Progenitor cell of endocrine pancreas (in vitro differentiated cells): ENCODE measurements at regions not wholly inside any gene's neighbourhood (a gene's known extent, or its start where the extent isn't known, plus 50 kb on each side); places are given as distances from the start of the nearest gene placed in this dataset.
"Not testable (repeated sequence)": the region's sequence is repeated elsewhere in the genome, so short reads cannot be mapped to it uniquely, and the experiment has no call there.

Experiments used
- DNase-seq: peaks from one replicate; pipeline ENCODE4 v3.0.0; 2021; ENCODE audit warnings: low spot score; ENCODE audit not compliant: unreplicated experiment
- H3K27ac Mint-ChIP-seq: 2 replicates; pipeline ENCODE4 v1.8.0; 2021; ENCODE audit warnings: mild to moderate bottlenecking, moderate library complexity, mixed read lengths
- H3K27me3 Mint-ChIP-seq: 2 replicates; pipeline ENCODE4 v1.8.0; 2021; ENCODE audit warnings: mixed read lengths
- H3K36me3 Mint-ChIP-seq: 2 replicates; pipeline ENCODE4 v1.8.0; 2022; ENCODE audit warnings: mixed read lengths; ENCODE audit not compliant: insufficient read depth
- H3K4me1 Mint-ChIP-seq: 2 replicates; pipeline ENCODE4 v1.8.0; 2021; ENCODE audit warnings: low read depth, mixed read lengths
- H3K4me3 Mint-ChIP-seq: 2 replicates; pipeline ENCODE4 v1.8.0; 2021; ENCODE audit warnings: low read depth, mild to moderate bottlenecking, moderate library complexity, mixed read lengths
- H3K9me3 Mint-ChIP-seq: 2 replicates; pipeline ENCODE4 v1.8.0; 2021; ENCODE audit warnings: low read depth, mixed read lengths
- CTCF ChIP-seq: fragments of 200-600 bp; sonication (generic); IDR thresholded peaks from one replicate; pipeline ENCODE4 v1.5.0; 2021; ENCODE audit warnings: antibody characterized with exemption, mild to moderate bottlenecking; ENCODE audit not compliant: unreplicated experiment

- TF ChIP-seq CTCF = no peak
- Mint-ChIP-seq H3K4me3 (no peak overlapping the region), H3K36me3 (no peaks in the 10 kb centered on the region), H3K9me3 (no peaks in the 10 kb centered on the region), H3K27ac (no peak overlapping the region), H3K4me1 (no peaks in the 10 kb centered on the region), H3K27me3 (no peaks in the 10 kb centered on the region)
- no peak for DNase-seq
Observed at GRCh38 chr10:108336836-108337235, 1172.3 kb upstream of the SORCS1 start.

DNA sequence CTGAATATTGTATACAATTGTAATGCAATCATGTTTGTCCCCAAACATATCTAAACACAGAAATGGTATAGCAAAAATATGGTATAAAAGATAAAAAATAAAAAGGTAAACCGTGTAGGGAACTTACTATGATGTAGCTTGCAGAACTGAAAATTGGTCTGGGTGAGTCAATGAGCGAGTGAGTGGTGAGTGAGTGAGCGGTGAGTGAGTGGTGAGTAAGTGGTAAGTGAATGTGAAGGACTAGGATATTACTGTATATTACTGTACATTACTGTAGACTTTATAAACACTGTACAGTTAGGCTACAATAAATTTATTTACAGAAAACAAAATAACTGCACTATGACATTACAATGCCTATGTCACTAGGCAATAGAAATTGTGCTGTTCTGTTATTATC lies 1163.2 kb upstream of the SORCS1 start:
- H3K27ac Mint-ChIP-seq = no peak overlapping the region
- no peak overlapping the region for H3K4me3 Mint-ChIP-seq
- no peaks in the 10 kb centered on the region for H3K4me1 Mint-ChIP-seq
- peaks cover 12% of the 10 kb centered on the region for H3K27me3 Mint-ChIP-seq
- no peaks in the 10 kb centered on the region for H3K36me3 Mint-ChIP-seq
- DNase-seq = no peak
- H3K9me3 Mint-ChIP-seq = no peaks in the 10 kb centered on the region
- TF ChIP-seq CTCF = no peak

DNA sequence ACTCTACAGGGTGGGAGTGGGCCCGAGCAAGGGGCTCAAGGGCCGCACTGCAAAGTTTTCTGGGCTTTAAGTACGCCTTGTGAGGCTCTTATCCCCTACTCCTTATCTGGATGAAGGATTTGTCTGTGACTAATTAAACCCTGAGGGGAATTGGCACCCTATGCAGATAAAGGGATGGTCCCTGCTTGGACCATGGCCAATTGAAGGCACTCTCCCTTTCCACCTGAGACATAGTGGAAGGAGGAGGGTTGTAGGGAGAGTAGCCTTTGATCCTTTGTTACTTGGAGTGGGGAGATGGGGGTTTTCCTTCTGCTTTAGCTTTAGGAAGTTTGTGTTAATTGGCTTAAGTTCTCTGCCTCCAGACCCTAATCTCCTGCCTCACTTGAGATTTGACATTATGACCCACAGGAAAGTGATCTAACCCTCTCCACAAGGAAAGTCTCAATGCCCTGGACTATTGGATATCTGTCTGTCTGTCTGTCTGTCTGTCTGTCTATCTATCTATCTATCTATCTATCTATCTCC lies 1158.8 kb upstream of the SORCS1 start:
- peaks cover 15% of the 10 kb centered on the region for H3K27me3 Mint-ChIP-seq
- no peak overlapping the region for H3K27ac Mint-ChIP-seq
- DNase-seq = no peak
- no peaks in the 10 kb centered on the region for H3K9me3 Mint-ChIP-seq
- H3K36me3 Mint-ChIP-seq = no peaks in the 10 kb centered on the region
- TF ChIP-seq CTCF = no peak
- no peaks in the 10 kb centered on the region for H3K4me1 Mint-ChIP-seq
- H3K4me3 Mint-ChIP-seq = no peak overlapping the region

- TF ChIP-seq CTCF = no peak
- Mint-ChIP-seq H3K36me3 (no peaks in the 10 kb centered on the region), H3K27ac (no peak overlapping the region), H3K27me3 (peaks cover 3% of the 10 kb centered on the region), H3K4me3 (no peak overlapping the region), H3K4me1 (no peaks in the 10 kb centered on the region), H3K9me3 (no peaks in the 10 kb centered on the region)
- no peak for DNase-seq
Observed at GRCh38 chr10:108319434-108320222, 1155.1 kb upstream of the SORCS1 start.

DNA sequence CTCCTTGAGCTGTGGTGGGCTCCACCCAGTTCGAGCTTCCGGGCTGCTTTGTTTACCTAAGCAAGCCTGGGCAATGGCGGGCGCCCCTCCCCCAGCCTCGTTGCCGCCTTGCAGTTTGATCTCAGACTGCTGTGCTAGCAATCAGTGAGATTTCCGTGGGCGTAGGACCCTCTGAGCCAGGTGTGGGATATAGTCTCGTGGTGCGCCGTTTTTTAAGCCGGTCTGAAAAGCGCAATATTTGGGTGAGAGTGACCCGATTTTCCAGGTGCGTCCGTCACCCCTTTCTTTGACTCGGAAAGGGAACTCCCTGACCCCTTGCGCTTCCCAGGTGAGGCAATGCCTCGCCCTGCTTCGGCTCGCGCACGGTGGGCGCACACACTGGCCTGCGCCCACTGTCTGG lies 1151.1 kb upstream of the SORCS1 start:
- DNase-seq = not testable (repeated sequence)

DNA sequence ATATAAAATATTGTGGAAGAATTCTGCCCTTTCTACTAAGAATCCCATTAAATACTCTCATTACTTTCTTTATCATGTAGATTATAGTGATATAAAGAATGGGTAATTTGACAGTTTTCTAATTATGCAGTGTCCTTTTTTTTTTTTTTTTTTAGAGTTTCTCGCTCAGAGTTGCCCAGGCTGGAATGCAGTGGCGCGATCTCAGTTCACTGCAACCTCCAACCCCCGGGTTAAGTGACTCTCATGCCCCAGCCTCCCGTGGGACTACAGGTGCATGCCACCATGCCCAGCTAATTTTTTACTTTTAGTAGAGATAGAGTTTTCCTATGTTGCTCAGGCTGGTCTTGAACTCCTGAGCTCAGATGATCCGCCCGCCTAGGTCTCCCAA lies 1143.4 kb upstream of the SORCS1 start:
- no peak for DNase-seq
- Mint-ChIP-seq H3K4me3 (no peak overlapping the region), H3K9me3 (peaks cover 5% of the 10 kb centered on the region), H3K4me1 (no peaks in the 10 kb centered on the region), H3K27ac (no peak overlapping the region), H3K27me3 (no peaks in the 10 kb centered on the region), H3K36me3 (no peaks in the 10 kb centered on the region)
- no peak for TF ChIP-seq CTCF

More for the DNA sequence above, 1151.1 kb upstream of the SORCS1 start:
- H3K4me1 Mint-ChIP-seq, H3K27me3 Mint-ChIP-seq, H3K36me3 Mint-ChIP-seq, H3K9me3 Mint-ChIP-seq: not testable (repeated sequence)
- Mint-ChIP-seq H3K4me3 (peak overlapping the region; percentile 82), H3K27ac (peak overlapping the region; percentile 95)
